Panc1 (cell line): ENCODE measurements at regions not wholly inside any gene's neighbourhood (a gene's known extent, or its start where the extent isn't known, plus 50 kb on each side); places are given as distances from the start of the nearest gene placed in this dataset.

Source experiments
- ATAC-seq: fragments of 200-7000 bp; cut with Tn5 transposase; 2 replicates; pipeline ENCODE4 v1.9.1; 2020; ENCODE audit warnings: mild to moderate bottlenecking, moderate library complexity
- BruUV-seq: library from RNA; stranded (reverse); fragments of 400-500 nt; replicated peaks from 2 replicates; lab custom pipeline; 2021; lab: Mats Ljungman, UMichigan
- CTCF ChIA-PET: fragments of 300-600 bp; sonication (Branson Sonifier 250); formaldehyde crosslinking; loops from one replicate; lab custom pipeline; 2022; ENCODE audit warnings: antibody characterized with exemption; lab: Charles Lee
- POLR2A ChIA-PET: fragments of 300-600 bp; sonication (Branson Sonifier 250); formaldehyde crosslinking; loops from one replicate; lab custom pipeline; 2022; ENCODE audit warnings: antibody characterized with exemption; lab: Charles Lee
- DNase-seq: peaks from one replicate; pipeline ENCODE4 v3.0.0-alpha.2; 2010; ENCODE audit warnings: low read depth, low spot score
- H3K27ac ChIP-seq: 2 replicates; pipeline ENCODE4 v1.5.1; 2011; ENCODE audit warnings: mild to moderate bottlenecking, low read length, inconsistent platforms
- H3K27me3 ChIP-seq: fragments of 200-500 bp; sonication (Bioruptor generic); 2 replicates; pipeline ENCODE4 v1.6.0; 2014; ENCODE audit warnings: low read length, inconsistent platforms; ENCODE audit not compliant: control insufficient read depth, insufficient read depth
- H3K36me3 ChIP-seq: fragments of 200-500 bp; sonication (Bioruptor generic); 2 replicates; pipeline ENCODE4 v1.5.1; 2014; ENCODE audit warnings: inconsistent platforms, mild to moderate bottlenecking, low read length, moderate library complexity; ENCODE audit not compliant: control insufficient read depth, insufficient read depth
- H3K4me1 ChIP-seq: 2 replicates; pipeline ENCODE4 v1.5.1; 2011; ENCODE audit warnings: inconsistent platforms, mild to moderate bottlenecking, low read length, moderate library complexity; ENCODE audit not compliant: control insufficient read depth, insufficient read depth
- H3K4me3 ChIP-seq, 2 experiments: 2 replicates each; pipeline ENCODE4 v1.5.1; 2011 to 2012; ENCODE audit warnings: low read depth in 2 of 2, low read length in 2 of 2, mild to moderate bottlenecking in 2 of 2, inconsistent platforms in 1 of 2, moderate library complexity in 1 of 2
- H3K9me3 ChIP-seq: fragments of 200-500 bp; sonication (Bioruptor generic); 2 replicates; pipeline ENCODE4 v1.5.1; 2014; ENCODE audit warnings: low read depth, mild to moderate bottlenecking, inconsistent platforms, low read length, moderate library complexity; ENCODE audit not compliant: control insufficient read depth, insufficient read depth
- POLR2AphosphoS5 ChIP-seq: IDR thresholded peaks from 2 replicates; pipeline ENCODE4 v1.6.1; 2012; ENCODE audit warnings: mild to moderate bottlenecking, low read depth, low read length, moderate library complexity
- SIN3A ChIP-seq: IDR thresholded peaks from 2 replicates; pipeline ENCODE4 v1.6.1; 2012; ENCODE audit warnings: low read depth, mild to moderate bottlenecking, low read length, moderate library complexity, borderline replicate concordance; ENCODE audit not compliant: insufficient read depth
- TCF7L2 ChIP-seq: IDR thresholded peaks from 2 replicates; pipeline ENCODE4 v1.6.1; 2011; ENCODE audit warnings: mild to moderate bottlenecking, low read depth, low read length, inconsistent platforms
- in situ Hi-C: cut with HindIII; loops from 2 replicates; pipeline ENCODE4 v1.10.0; 2016; ENCODE audit warnings: low sequenced_read_pairs, low pct_unique_long_range_greater_than_20kb
- intact Hi-C: fragments of 100-400 bp; cut with micrococcal nuclease; formaldehyde crosslinking; loops from one replicate; pipeline ENCODE4 v1.10.0; 2022; ENCODE audit not compliant: unreplicated experiment
- TF ChIP-seq, protein P1 (sequence below): fragments of 450-650 bp; IDR thresholded peaks from 2 replicates; pipeline ENCODE4 v1.5.1; 2017; ENCODE audit warnings: mild to moderate bottlenecking
- TF ChIP-seq, protein P2 (sequence below), 2 experiments: IDR thresholded peaks; 2 replicates each; pipeline ENCODE4 v1.6.1; 2011 to 2012; ENCODE audit warnings: low read depth in 2 of 2, control low read depth in 1 of 2, low read length in 1 of 2, mild to moderate bottlenecking in 1 of 2, moderate library complexity in 1 of 2; ENCODE audit not compliant: insufficient read depth in 1 of 2

DNA sequence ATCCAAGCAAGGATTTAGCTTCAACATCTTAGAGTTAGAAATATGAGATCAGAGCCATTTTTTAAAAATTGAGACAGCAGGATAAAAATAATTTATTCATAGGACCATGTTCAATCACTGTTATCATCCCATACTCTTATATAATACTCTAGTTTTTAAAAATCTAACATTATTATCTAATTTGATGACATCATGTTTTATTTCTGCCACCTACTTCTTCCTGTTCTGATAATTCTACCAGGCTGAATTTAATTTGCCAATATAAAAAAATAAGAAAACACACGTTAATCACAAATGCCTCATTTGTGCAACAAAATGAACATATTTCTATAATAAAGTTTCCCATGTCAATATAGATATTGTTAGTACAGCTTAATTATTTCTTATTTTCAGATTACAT, 621.7 kb downstream of the KCNJ3 start:
- CTCF ChIA-PET = no interaction called here
- no TSS peak for BruUV-seq
- no peak overlapping the region for H3K27ac ChIP-seq
- no peaks in the 10 kb centered on the region for H3K4me1 ChIP-seq
- H3K27me3 ChIP-seq = no peaks in the 10 kb centered on the region
- in situ Hi-C loops (no loop called here), intact Hi-C loops (no loop called here)
- no peaks in the 10 kb centered on the region for H3K9me3 ChIP-seq
- TF ChIP-seq, protein P1, sequence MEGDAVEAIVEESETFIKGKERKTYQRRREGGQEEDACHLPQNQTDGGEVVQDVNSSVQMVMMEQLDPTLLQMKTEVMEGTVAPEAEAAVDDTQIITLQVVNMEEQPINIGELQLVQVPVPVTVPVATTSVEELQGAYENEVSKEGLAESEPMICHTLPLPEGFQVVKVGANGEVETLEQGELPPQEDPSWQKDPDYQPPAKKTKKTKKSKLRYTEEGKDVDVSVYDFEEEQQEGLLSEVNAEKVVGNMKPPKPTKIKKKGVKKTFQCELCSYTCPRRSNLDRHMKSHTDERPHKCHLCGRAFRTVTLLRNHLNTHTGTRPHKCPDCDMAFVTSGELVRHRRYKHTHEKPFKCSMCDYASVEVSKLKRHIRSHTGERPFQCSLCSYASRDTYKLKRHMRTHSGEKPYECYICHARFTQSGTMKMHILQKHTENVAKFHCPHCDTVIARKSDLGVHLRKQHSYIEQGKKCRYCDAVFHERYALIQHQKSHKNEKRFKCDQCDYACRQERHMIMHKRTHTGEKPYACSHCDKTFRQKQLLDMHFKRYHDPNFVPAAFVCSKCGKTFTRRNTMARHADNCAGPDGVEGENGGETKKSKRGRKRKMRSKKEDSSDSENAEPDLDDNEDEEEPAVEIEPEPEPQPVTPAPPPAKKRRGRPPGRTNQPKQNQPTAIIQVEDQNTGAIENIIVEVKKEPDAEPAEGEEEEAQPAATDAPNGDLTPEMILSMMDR = no peak
- no peak for TF ChIP-seq POLR2AphosphoS5
- TF ChIP-seq, protein P2, sequence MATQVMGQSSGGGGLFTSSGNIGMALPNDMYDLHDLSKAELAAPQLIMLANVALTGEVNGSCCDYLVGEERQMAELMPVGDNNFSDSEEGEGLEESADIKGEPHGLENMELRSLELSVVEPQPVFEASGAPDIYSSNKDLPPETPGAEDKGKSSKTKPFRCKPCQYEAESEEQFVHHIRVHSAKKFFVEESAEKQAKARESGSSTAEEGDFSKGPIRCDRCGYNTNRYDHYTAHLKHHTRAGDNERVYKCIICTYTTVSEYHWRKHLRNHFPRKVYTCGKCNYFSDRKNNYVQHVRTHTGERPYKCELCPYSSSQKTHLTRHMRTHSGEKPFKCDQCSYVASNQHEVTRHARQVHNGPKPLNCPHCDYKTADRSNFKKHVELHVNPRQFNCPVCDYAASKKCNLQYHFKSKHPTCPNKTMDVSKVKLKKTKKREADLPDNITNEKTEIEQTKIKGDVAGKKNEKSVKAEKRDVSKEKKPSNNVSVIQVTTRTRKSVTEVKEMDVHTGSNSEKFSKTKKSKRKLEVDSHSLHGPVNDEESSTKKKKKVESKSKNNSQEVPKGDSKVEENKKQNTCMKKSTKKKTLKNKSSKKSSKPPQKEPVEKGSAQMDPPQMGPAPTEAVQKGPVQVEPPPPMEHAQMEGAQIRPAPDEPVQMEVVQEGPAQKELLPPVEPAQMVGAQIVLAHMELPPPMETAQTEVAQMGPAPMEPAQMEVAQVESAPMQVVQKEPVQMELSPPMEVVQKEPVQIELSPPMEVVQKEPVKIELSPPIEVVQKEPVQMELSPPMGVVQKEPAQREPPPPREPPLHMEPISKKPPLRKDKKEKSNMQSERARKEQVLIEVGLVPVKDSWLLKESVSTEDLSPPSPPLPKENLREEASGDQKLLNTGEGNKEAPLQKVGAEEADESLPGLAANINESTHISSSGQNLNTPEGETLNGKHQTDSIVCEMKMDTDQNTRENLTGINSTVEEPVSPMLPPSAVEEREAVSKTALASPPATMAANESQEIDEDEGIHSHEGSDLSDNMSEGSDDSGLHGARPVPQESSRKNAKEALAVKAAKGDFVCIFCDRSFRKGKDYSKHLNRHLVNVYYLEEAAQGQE (IDR thresholded peaks at IDR 0.05; ENCODE audit: insufficient read depth in 1 of 2, low read depth in 2 of 2, low read length in 1 of 2) = no peak
- TF ChIP-seq SIN3A = no peak
- TF ChIP-seq TCF7L2 = no peak
- no peak for ATAC-seq
- POLR2A ChIA-PET = no interaction called here
- no peaks in the 10 kb centered on the region for H3K36me3 ChIP-seq
- no peak for DNase-seq
- no peak overlapping the region for H3K4me3 ChIP-seq

DNA sequence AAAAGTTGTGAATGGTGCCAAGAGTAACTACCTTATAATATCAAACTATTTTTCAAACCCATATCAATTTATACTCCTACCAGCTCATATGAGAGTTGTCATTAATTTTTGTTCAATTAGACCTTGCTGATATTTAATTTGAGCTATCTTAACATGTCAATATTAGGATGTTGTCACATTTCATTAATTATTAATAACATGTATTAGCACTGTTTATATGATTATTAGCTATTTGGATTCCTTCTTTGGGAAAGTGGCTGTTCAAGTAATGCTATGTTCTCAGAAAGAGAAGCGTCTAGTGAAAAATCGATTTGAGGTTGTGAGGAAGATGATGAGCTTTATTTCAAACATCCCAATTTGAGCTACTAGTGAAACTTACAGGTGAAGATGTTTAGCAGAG, 620.2 kb downstream of the KCNJ3 start:
- DNase-seq (no peak), ATAC-seq (no peak)
- H3K4me3 ChIP-seq = no peak overlapping the region
- TF ChIP-seq POLR2AphosphoS5 (no peak), TCF7L2 (no peak), SIN3A (no peak)
- TF ChIP-seq, protein P2 (IDR thresholded peaks at IDR 0.05; ENCODE audit: insufficient read depth in 1 of 2, low read depth in 2 of 2, low read length in 1 of 2) = no peak
- TF ChIP-seq, protein P1 = no peak
- in situ Hi-C loops (no loop called here), intact Hi-C loops (no loop called here)
- no peaks in the 10 kb centered on the region for H3K27me3 ChIP-seq
- no peaks in the 10 kb centered on the region for H3K9me3 ChIP-seq
- no peaks in the 10 kb centered on the region for H3K4me1 ChIP-seq
- POLR2A ChIA-PET = no interaction called here
- H3K27ac ChIP-seq = no peak overlapping the region
- H3K36me3 ChIP-seq = no peaks in the 10 kb centered on the region
- no TSS peak for BruUV-seq
- CTCF ChIA-PET = no interaction called here
